ENCODE measurements at regions not wholly inside any gene's neighbourhood (a gene's known extent, or its start where the extent isn't known, plus 50 kb on each side); places are given as distances from the start of the nearest gene placed in this dataset.

DNA sequence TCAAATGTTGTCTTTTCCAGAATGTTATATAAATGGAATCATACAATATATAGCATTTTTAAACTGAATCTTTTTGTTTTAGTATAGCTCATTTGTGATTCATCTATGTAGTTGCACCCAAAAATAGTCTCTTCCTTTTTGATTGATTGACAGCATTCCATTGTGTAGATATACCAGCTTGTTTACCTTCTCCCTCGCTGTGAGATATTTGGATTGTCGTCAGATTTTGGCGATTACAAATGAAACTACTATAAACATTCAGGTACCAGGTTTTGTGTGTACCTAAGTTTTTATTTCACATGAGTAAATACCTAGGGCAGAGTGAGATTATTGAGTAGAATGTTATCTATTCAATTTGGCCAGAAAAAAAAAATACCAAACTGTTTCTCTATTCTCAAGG, 584.7 kb upstream of the SORCS1 start:
- no peaks in the 10 kb centered on the region for H3K9me3 ChIP-seq (ENCODE audit: low read length)
- H4K20me1 ChIP-seq (ENCODE audit: insufficient read depth), result no peaks in the 10 kb centered on the region
- no peaks in the 10 kb centered on the region for H3K27me3 ChIP-seq (ENCODE audit: insufficient read depth, low read depth, low read length)
- H3K9ac ChIP-seq (ENCODE audit: low read length), result no peak overlapping the region
- TF ChIP-seq RAD21 (conservative IDR thresholded peaks at IDR 0.05), result no peak
- TF ChIP-seq EP300 (conservative IDR thresholded peaks at IDR 0.05; ENCODE audit: poor library complexity, severe bottlenecking), result no peak
- no peak for TF ChIP-seq POLR2AphosphoS5 (IDR thresholded peaks at IDR 0.05)
- no peak for TF ChIP-seq EZH2 (IDR thresholded peaks at IDR 0.05; ENCODE audit: borderline replicate concordance, insufficient read depth, low read length, poor library complexity, severe bottlenecking)
- no peak for TF ChIP-seq REST (IDR thresholded peaks at IDR 0.05; ENCODE audit: borderline replicate concordance)
- no peak for TF ChIP-seq MXI1 (conservative IDR thresholded peaks at IDR 0.05; ENCODE audit: poor library complexity, severe bottlenecking)
- TF ChIP-seq TAF1 (IDR thresholded peaks at IDR 0.05; ENCODE audit: low read depth), result no peak
- no peak for TF ChIP-seq SMC3 (conservative IDR thresholded peaks at IDR 0.05; ENCODE audit: poor library complexity)
- TF ChIP-seq CTCF (IDR thresholded peaks at IDR 0.05; ENCODE audit: poor library complexity, severe bottlenecking), result no peak
- no peaks in the 10 kb centered on the region for H3K79me2 ChIP-seq (replicated peaks; ENCODE audit: insufficient read depth, low read length)
- no peak overlapping the region for H3K4me2 ChIP-seq (ENCODE audit: low read length)
- no peak overlapping the region for H2AFZ ChIP-seq (ENCODE audit: low read depth, low read length)
- no peaks in the 10 kb centered on the region for H3K36me3 ChIP-seq (ENCODE audit: insufficient read depth, low read length)
- H3F3A ChIP-seq (ENCODE audit: insufficient read depth, low read length, poor library complexity, severe bottlenecking), result no peaks in the 10 kb centered on the region
- H3K27ac ChIP-seq (ENCODE audit: low read length), result no peak overlapping the region
- H3K4me3 ChIP-seq (ENCODE audit: low read length), result no peak overlapping the region
- H3K9me2 ChIP-seq (ENCODE audit: insufficient read depth, low read length), result no peaks in the 10 kb centered on the region

- no peak overlapping the region for H3K4me2 ChIP-seq (ENCODE audit: low read length)
Observed at GRCh38 chr10:107747851-107748250, 583.3 kb upstream of the SORCS1 start.

GRCh38 chr10:107741971-107742370, 577.5 kb upstream of the SORCS1 start:
- H2AFZ ChIP-seq (ENCODE audit: low read depth, low read length), result no peak overlapping the region
- no peaks in the 10 kb centered on the region for H3K27me3 ChIP-seq (ENCODE audit: insufficient read depth, low read depth, low read length)
- no peaks in the 10 kb centered on the region for H3K9me2 ChIP-seq (ENCODE audit: insufficient read depth, low read length)
- no peaks in the 10 kb centered on the region for H3K36me3 ChIP-seq (ENCODE audit: insufficient read depth, low read length)
- no peaks in the 10 kb centered on the region for H4K20me1 ChIP-seq (ENCODE audit: insufficient read depth)
- no peaks in the 10 kb centered on the region for H3K79me2 ChIP-seq (replicated peaks; ENCODE audit: insufficient read depth, low read length)
- no peak overlapping the region for H3K9ac ChIP-seq (ENCODE audit: low read length)
- TF ChIP-seq TAF1 (IDR thresholded peaks at IDR 0.05; ENCODE audit: low read depth) (no peak), RAD21 (conservative IDR thresholded peaks at IDR 0.05) (no peak), CTCF (IDR thresholded peaks at IDR 0.05; ENCODE audit: poor library complexity, severe bottlenecking) (no peak), EZH2 (IDR thresholded peaks at IDR 0.05; ENCODE audit: borderline replicate concordance, insufficient read depth, low read length, poor library complexity, severe bottlenecking) (no peak), POLR2AphosphoS5 (IDR thresholded peaks at IDR 0.05) (no peak), MXI1 (conservative IDR thresholded peaks at IDR 0.05; ENCODE audit: poor library complexity, severe bottlenecking) (no peak), SMC3 (conservative IDR thresholded peaks at IDR 0.05; ENCODE audit: poor library complexity) (no peak), REST (IDR thresholded peaks at IDR 0.05; ENCODE audit: borderline replicate concordance) (no peak), EP300 (conservative IDR thresholded peaks at IDR 0.05; ENCODE audit: poor library complexity, severe bottlenecking) (no peak)
- H3K9me3 ChIP-seq (ENCODE audit: low read length), result no peaks in the 10 kb centered on the region
- no peaks in the 10 kb centered on the region for H3F3A ChIP-seq (ENCODE audit: insufficient read depth, low read length, poor library complexity, severe bottlenecking)
- H3K27ac ChIP-seq (ENCODE audit: low read length), result no peak overlapping the region
- H3K4me3 ChIP-seq (ENCODE audit: low read length), result no peak overlapping the region
- no peak overlapping the region for H3K4me2 ChIP-seq (ENCODE audit: low read length)

More at GRCh38 chr10:107747851-107748250, 583.3 kb upstream of the SORCS1 start:
- Histone ChIP-seq H3K9me3 (ENCODE audit: low read length) (no peaks in the 10 kb centered on the region), H3K9me2 (ENCODE audit: insufficient read depth, low read length) (no peaks in the 10 kb centered on the region), H4K20me1 (ENCODE audit: insufficient read depth) (no peaks in the 10 kb centered on the region), H3K9ac (ENCODE audit: low read length) (no peak overlapping the region), H3K4me3 (ENCODE audit: low read length) (no peak overlapping the region), H3K27ac (ENCODE audit: low read length) (no peak overlapping the region), H3K27me3 (ENCODE audit: insufficient read depth, low read depth, low read length) (no peaks in the 10 kb centered on the region), H3F3A (ENCODE audit: insufficient read depth, low read length, poor library complexity, severe bottlenecking) (no peaks in the 10 kb centered on the region), H2AFZ (ENCODE audit: low read depth, low read length) (no peak overlapping the region), H3K36me3 (ENCODE audit: insufficient read depth, low read length) (no peaks in the 10 kb centered on the region), H3K79me2 (replicated peaks; ENCODE audit: insufficient read depth, low read length) (no peaks in the 10 kb centered on the region)
- TF ChIP-seq POLR2AphosphoS5 (IDR thresholded peaks at IDR 0.05), result no peak
